ENCODE measurements at regions not wholly inside any gene's neighbourhood (a gene's known extent, or its start where the extent isn't known, plus 50 kb on each side); places are given as distances from the start of the nearest gene placed in this dataset.

GRCh38 chr6:45830441-45831139, 185.1 kb downstream of the CLIC5 start:
- DNase-seq = peak; percentile 6

- no peak for DNase-seq
Measured at GRCh38 chr6:45829873-45830272, 185.8 kb downstream of the CLIC5 start.

GRCh38 chr6:45827952-45828530, 187.6 kb downstream of the CLIC5 start:
- no peak for DNase-seq

- DNase-seq = no peak
Measured at GRCh38 chr6:45822873-45823272, 192.8 kb downstream of the CLIC5 start.

- DNase-seq = peak; percentile 29
Measured at GRCh38 chr6:45822246-45822812, 193.3 kb downstream of the CLIC5 start.

GRCh38 chr6:45818655-45819054, 197.0 kb downstream of the CLIC5 start:
- no peak for DNase-seq

GRCh38 chr6:45816674-45817297, 198.9 kb downstream of the CLIC5 start:
- DNase-seq = no peak

- no peak for DNase-seq
Measured at GRCh38 chr6:45815466-45816125, 200.1 kb downstream of the CLIC5 start.

GRCh38 chr6:45814772-45815171, 200.9 kb downstream of the CLIC5 start:
- DNase-seq = no peak

- DNase-seq = no peak
Measured at GRCh38 chr6:45813943-45814342, 201.7 kb downstream of the CLIC5 start.

- no peak for DNase-seq
Measured at GRCh38 chr6:45812922-45813321, 202.7 kb downstream of the CLIC5 start.

GRCh38 chr6:45808917-45809316, 206.7 kb downstream of the CLIC5 start:
- peak; percentile 24 for DNase-seq

- DNase-seq = peak; percentile 36
Measured at GRCh38 chr6:45808042-45808645, 207.5 kb downstream of the CLIC5 start.

GRCh38 chr6:45807311-45808041, 208.2 kb downstream of the CLIC5 start:
- peak; percentile 21 for DNase-seq

GRCh38 chr6:45806172-45806571, 209.5 kb downstream of the CLIC5 start:
- DNase-seq = peak; percentile 41

GRCh38 chr6:45803071-45803470, 212.6 kb downstream of the CLIC5 start:
- DNase-seq = peak; percentile 92

- DNase-seq = no peak
Measured at GRCh38 chr6:45801471-45802289, 214.0 kb downstream of the CLIC5 start.

GRCh38 chr6:45800911-45801310, 214.7 kb downstream of the CLIC5 start:
- no peak for DNase-seq

- no peak for DNase-seq
Measured at GRCh38 chr6:45795678-45796077, 220.0 kb downstream of the CLIC5 start.

- DNase-seq = no peak
Measured at GRCh38 chr6:45794465-45794864, 221.2 kb downstream of the CLIC5 start.

Data from inflammatory macrophage treated with lipopolysaccharide for 4 hours (primary cell).